Inflammatory macrophage (primary cell): ENCODE measurements at regions not wholly inside any gene's neighbourhood (a gene's known extent, or its start where the extent isn't known, plus 50 kb on each side); places are given as distances from the start of the nearest gene placed in this dataset.
"Not testable (repeated sequence)": the region's sequence is repeated elsewhere in the genome, so short reads cannot be mapped to it uniquely, and the experiment has no call there.

Source experiments
- DNase-seq, 2 donors: peaks; one replicate each; pipeline ENCODE4 v3.0.0-alpha.2; 2020 to 2022

DNA sequence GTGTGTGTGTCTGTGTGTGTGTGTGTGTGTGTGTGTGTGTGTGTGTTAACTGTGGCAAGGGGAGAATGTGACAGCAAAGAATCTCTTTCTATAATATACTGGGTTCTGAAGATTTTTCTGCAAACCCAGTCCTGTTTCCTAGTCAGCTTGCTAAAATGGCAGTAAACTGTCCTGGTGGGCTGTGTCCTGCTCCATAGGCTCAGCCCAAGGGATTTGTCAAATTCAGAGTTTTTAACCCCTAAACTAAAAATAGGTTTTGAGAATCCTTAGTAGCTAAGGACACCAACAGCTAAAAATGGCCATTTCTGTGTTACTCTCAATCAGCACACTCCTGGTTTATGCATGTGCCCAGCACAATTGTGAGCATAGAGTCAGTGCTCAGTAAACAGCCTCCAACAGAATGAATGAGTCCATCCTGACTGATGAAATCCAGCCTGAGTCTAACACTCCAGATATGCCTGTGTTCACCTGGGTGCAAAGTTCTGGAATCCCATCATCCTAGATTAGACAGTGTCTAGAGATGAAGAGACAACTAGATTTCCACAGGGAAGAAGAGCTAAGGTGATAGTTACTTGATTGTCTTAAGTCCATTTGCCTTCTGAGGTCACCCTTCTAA lies 192.6 kb downstream of the TTC6 start:
- DNase-seq: no peak

DNA sequence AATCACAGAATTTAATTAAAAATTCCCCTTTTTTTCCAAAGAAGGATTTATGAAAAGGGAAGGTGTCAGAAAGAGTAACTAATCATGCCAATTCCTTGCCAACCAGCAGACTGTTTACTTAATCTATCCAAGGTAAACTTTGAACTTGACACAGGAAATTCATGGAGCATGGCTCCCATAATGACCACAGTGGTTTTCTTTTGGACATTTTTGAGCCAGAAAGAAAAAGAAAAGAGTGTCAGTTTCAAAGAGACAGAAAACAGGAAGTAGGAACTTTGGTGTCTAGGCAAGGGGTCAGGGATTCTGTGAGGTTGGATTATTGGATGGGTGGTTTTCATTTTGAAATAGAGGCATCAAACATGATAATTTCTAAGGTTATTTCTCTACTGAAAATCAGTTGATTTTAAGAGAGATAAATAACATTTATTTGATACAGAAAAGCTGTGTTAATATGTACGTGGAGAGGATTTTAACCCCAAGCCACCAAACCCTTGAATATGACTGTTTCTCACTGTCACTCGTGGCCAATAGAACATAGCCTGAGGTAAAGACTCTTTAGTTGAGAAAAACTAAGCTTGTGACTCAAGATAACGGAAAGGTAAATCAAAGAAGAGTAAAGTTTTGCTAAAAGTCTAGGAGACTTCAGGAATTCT lies 196.1 kb downstream of the TTC6 start:
- no peak for DNase-seq

- no peak for DNase-seq
Observed at GRCh38 chr14:37792124-37792523, 196.7 kb downstream of the TTC6 start.

DNA sequence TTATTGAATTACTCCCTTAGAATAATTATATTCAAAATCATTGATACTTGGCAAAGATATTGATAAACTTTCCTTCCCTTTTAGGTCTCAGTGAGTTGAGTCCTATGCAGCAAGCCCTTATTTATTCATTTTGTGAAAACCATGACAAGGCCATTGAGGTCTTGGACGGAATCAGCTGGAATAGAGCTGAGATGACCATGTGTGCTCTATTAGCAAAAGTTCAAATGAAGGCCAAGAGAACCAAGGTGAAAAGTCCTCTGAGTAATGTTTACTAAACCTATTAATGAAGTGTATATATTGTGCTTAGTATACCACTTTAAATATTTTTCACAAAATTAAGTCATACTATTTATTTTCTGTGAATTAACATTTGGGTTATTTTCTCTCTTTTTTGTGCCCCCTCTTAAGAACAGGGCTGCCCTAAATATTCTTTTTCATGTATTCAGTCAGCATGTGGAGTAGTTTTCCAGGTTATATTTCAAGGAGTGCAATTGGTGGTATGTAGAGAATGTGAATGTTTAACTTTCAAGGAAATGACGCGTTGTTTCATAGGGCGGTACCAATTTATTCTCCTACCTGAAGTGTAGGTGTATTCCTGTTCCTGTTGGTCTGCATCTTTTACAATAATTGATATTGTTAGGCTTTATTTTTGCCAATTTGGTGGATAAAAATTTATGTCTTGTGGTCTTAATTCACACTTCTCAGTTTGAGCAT lies 201.4 kb downstream of the TTC6 start:
- no peak for DNase-seq

GRCh38 chr14:37797675-37798074 lies 202.2 kb downstream of the TTC6 start:
- no peak for DNase-seq

DNA sequence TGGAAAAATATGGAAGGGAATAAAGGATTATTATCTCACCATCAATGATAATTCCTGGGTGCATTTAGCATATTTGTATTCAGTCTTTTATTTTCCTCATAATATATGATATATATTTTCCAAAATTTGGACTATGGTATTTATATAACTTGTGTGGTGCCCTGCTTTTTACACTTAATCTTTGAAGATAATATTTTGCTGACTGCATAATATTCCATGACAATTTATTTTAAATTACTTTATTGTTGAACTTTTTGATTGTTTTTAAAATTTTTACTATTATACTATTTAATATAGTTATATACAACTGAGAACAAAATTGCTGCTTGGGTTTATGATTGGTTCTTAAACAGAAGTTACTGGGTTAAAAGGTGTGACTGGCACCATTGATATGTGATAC lies 212.3 kb downstream of the TTC6 start:
- no peak for DNase-seq

GRCh38 chr14:37810094-37810801 lies 214.8 kb downstream of the TTC6 start:
- DNase-seq: no peak

DNA sequence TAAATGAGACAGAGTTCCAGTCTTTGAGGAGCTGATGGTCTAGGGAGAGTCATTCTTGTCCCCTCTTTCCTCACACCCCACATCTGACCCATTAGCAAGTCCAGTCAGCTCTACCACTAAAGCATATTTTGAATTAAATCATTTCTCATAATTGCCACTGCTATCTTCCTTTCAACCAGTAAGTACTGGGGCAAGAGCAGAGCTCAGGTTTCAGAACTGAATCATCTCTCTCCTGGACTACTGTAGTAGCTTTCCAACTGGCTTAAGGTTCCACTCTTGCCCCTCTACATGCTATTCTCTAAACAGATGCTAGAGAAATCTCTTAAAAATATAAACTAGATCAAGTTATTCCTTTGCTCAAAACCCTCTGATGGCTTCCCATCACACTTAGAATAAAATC lies 218.3 kb downstream of the TTC6 start:
- DNase-seq: no peak

DNA sequence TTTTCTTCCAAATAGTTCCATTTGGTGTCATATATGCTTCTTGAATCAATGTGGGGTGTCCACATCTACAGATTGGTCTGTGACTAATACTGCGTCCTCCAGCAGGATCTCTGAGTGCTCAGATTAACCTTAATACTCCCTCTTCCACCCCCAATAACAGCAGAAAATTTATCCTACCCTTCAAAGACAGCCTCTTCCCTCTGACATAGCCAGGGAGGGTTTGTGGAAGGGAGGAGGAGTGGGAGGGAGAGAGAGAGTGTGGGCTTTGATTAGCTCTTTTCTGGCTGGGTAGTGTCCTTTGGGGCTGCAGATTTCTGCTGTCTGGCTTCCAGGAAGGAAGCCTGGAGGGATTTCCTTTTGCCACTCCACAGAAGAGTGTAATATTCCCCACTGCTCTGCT lies 220.7 kb downstream of the TTC6 start:
- DNase-seq: no peak

DNA sequence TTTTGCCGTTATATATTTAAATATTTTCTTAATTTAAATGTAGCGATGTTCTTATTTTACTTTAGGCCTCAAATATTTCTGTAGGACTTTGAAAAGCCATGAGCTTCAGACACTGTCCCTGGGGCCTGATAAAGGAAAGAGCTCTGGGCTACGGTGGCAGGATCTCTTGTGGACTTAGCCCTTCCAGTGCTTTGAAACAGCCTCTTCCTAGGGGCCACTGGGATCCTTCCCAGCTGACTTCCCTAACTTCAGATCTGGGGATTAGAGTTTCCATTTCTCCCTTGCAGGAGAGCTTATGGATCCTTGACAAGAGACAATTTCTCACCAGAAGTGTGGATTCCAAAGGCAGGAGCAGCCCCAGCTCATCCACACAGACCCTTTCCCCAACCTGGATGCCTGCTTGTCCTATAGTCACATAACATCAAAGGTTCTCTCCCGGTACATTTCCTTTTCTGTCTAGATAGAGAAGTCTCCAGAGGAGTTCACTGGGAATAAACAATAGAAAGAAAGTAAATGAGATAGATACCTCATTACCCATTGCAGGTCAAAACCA lies 221.4 kb downstream of the TTC6 start:
- DNase-seq: no peak

DNA sequence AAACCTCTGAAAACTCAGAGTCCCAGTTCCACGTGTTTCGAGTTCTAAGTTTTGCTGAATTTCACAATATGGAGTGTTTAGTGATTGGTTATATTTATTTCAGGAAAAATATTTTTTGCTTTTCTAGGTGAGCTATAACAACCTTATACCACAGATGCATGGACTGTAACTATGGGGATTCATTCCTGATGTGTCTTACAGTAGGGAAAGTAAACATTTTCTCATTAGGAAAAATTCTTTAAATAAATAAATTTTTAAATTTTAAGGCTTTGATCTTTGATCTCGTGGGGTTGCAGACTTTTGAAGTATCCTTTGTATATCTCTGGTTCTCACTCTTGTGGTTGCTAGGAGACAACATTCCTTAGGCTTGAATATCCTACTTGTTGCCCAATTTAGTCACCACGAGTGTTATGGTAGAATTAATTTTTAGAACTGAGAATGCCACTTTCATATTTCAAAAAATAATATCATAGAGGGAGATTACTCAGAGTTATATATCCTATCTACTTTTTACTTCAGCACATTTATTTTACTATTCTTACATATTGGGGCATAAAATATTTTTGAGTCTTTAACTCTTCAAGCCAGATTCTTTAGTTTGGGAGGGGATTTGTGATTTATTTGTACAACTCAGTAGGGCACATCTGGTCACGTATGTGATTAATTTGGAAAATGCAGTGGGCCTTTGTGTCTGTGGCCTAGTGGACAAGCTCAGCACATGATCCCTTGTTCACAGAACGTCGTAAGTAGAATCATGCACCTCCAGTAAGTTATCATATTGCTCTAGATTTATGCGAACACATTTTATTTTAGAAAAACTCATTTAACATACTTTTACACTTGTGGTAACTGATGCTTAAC lies 224.0 kb downstream of the TTC6 start:
- no peak for DNase-seq

GRCh38 chr14:37820810-37821209 lies 225.4 kb downstream of the TTC6 start:
- not testable (repeated sequence) for DNase-seq

GRCh38 chr14:37824939-37825712 lies 229.7 kb downstream of the TTC6 start:
- DNase-seq: no peak

DNA sequence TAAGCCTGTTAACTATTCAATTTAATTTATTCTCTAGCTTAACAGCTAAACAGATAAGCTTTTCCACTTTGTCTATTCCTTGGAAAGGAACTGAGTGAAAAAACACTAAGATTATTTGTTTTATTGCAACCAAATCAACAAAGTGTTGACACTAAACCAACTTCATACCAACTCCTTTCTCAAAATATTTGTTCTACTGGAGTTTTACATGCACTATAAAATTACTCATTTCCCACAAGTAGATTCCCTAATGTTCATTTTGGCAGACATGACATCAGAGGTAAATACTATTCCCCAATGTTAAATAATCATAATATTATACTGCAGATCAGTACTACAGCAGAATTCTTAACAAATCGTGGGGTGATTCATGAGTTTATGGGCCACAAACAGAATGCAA lies 231.4 kb downstream of the TTC6 start:
- DNase-seq: no peak

- DNase-seq: no peak
Observed at GRCh38 chr14:37830271-37830670, 234.8 kb downstream of the TTC6 start.

GRCh38 chr14:37834275-37834674 lies 238.8 kb downstream of the TTC6 start:
- DNase-seq: no peak

DNA sequence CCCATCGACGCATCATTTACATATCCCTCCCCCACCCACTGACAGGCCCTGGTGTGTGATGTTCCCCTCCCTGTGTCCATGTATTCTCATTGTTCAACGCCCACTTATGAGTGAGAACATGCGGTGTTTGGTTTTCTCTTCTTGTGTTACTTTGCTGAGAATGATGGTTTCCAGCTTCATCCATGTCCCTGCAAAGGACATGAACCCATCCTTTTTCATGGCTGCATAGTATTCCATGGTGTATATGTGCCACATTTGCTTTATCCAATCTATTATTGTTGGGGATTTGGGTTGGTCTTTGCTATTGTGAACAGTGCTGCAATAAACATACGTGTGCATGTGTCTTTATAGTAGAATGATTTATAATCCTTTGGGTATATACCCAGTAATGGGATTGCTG lies 243.3 kb downstream of the TTC6 start:
- not testable (repeated sequence) for DNase-seq

DNA sequence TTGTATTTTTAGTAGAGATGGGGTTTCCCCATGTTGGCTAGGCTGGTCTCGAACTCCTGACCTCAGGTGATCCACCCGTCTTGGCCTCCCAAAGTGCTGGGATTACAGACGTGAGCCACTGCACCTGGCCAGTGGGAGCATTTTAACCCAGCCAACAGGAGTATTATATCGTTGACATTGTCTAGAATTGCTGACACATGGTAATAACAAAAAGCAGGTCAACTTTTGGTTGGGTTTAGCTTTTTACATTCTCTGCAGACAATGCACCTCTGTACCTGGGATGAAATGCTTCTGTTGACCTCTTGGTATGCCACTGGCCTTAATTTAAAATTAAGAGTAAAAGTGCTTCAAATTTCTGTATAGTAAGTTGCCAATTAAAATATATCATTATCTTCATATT lies 245.6 kb downstream of the TTC6 start:
- not testable (repeated sequence) for DNase-seq

GRCh38 chr14:37842106-37842505 lies 246.7 kb downstream of the TTC6 start:
- no peak for DNase-seq

DNA sequence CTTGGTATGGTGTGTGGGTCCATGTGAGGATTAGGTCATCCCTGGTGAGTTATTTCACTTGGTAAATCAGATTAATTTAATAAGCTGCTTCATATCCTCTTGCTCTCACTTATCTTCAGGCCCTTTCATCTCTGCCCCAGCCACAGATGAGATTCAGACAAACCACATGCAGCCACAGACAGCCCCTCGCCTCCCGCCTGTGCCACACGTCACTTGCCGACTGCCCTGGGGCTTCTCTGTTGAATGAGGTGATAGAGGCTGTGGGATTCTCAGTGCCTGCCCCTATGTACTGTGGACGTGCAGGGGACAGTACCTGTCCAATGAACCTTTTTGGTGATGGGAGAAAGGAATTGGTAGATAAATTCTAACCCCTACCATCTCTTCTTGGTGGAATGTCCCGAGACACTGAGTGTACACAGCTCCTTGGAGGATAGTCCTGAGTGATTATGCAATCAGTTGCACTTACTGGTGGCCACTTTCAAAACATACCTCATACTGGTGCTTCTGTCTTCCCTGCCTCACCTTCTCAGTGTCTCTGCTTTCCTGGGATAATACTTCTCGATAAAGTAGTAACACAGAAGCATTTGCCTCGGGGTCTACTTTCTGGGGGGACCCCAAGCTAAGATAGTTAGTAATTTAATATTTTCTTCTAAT lies 248.7 kb downstream of the TTC6 start:
- DNase-seq: no peak

DNA sequence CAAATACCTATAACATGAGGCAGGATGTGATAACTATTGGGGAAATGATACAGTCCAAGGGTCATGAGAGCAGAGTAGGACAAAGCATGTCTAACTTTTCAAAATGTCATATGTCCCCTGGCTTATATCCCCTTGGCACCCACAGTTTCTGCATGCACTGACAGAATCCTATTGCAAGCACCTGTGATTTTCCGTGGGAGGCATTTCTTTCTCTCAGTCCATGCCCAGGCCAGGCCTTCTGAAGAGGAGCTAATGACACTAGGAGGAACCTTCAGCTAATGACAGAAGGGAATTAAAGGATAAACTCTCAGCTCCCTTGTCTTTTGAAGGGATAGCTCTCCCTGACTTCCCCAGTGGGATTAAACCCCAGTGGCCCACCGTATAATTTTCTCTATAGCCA lies 249.2 kb downstream of the TTC6 start:
- DNase-seq: no peak
